Body of pancreas (tissue), 4 donors: ENCODE measurements at regions not wholly inside any gene's neighbourhood (a gene's known extent, or its start where the extent isn't known, plus 50 kb on each side); places are given as distances from the start of the nearest gene placed in this dataset.

ENCODE experiments used
- CTCF ChIP-seq, 7 experiments: fragments of 450-650 bp in 4 of 7; fragments of 200-600 bp in 3 of 7; sonication (generic) in 3 of 7; IDR thresholded peaks; one replicate each; pipeline ENCODE4 v1.5.1; 2016 to 2019; ENCODE audit warnings: antibody characterized with exemption in 7 of 7
- POLR2A ChIP-seq, 3 donors: fragments of 450-650 bp; IDR thresholded peaks; one replicate each; pipeline ENCODE4 v1.6.1; 2016; ENCODE audit warnings: antibody characterized with exemption in 3 of 3, mild to moderate bottlenecking in 2 of 3

GRCh38 chr5:61230492-61230891 is 68.2 kb upstream of the SMIM15 start:
- TF ChIP-seq CTCF (IDR thresholded peaks at IDR 0.05) (no peak), POLR2A (IDR thresholded peaks at IDR 0.05) (no peak)
